ENCODE measurements at regions not wholly inside any gene's neighbourhood (a gene's known extent, or its start where the extent isn't known, plus 50 kb on each side); places are given as distances from the start of the nearest gene placed in this dataset.

- no peaks in the 10 kb centered on the region for H3K4me1 Mint-ChIP-seq
- no peaks in the 10 kb centered on the region for H3K9me3 ChIP-seq (ENCODE audit: control extremely low read depth in 1 of 3, control insufficient read depth in 2 of 3, insufficient read depth in 1 of 3, low read length in 2 of 3)
- H3K9ac ChIP-seq (ENCODE audit: low read length): no peak overlapping the region
- no peak for ATAC-seq (ENCODE audit: low read depth)
- intact Hi-C loops (cut with micrococcal nuclease): no loop called here
- H3K27me3 Mint-ChIP-seq: no peaks in the 10 kb centered on the region
- DNase-seq: no peak
- no peak overlapping the region for H3K4me3 ChIP-seq (ENCODE audit: control extremely low read depth in 1 of 5, extremely low read depth in 1 of 5, insufficient read depth in 1 of 5, low read depth in 2 of 5, low read length in 4 of 5)
- no peak overlapping the region for H3K27ac ChIP-seq (ENCODE audit: low read length in 2 of 2)
- H4K20me1 ChIP-seq (ENCODE audit: control insufficient read depth, insufficient read depth, low read length, poor library complexity, severe bottlenecking): no peaks in the 10 kb centered on the region
- no peak overlapping the region for H3K27ac Mint-ChIP-seq
- 100% methylated on average over 2 of the region's 3 CpGs for WGBS (ENCODE audit: insufficient coverage)
- H3K9me3 Mint-ChIP-seq (ENCODE audit: insufficient read depth): no peaks in the 10 kb centered on the region
- H3K4me3 Mint-ChIP-seq: no peak overlapping the region
- ChIA-PET POLR2A (no interaction called here), CTCF (no interaction called here)
- no peaks in the 10 kb centered on the region for H3K27me3 ChIP-seq (replicated peaks in 1 of 4; ENCODE audit: control extremely low read depth in 1 of 4, control insufficient read depth in 3 of 4, insufficient read depth in 4 of 4, low read length in 3 of 4)
- H2AFZ ChIP-seq (ENCODE audit: insufficient read depth, low read depth, low read length, poor library complexity, severe bottlenecking): no peak overlapping the region
- no peak overlapping the region for H3K4me2 ChIP-seq (replicated peaks; ENCODE audit: low read depth, low read length, poor library complexity, severe bottlenecking)
- H3K4me1 ChIP-seq (ENCODE audit: control insufficient read depth in 2 of 2, insufficient read depth in 2 of 2, low read length in 2 of 2): no peaks in the 10 kb centered on the region
- no peaks in the 10 kb centered on the region for H3K79me2 ChIP-seq (ENCODE audit: control insufficient read depth, insufficient read depth, low read length)
- TF ChIP-seq EZH2 (IDR thresholded peaks at IDR 0.05; ENCODE audit: borderline replicate concordance, insufficient read depth, low read depth, low read length, poor library complexity, severe bottlenecking): no peak
- TF ChIP-seq, protein P1, sequence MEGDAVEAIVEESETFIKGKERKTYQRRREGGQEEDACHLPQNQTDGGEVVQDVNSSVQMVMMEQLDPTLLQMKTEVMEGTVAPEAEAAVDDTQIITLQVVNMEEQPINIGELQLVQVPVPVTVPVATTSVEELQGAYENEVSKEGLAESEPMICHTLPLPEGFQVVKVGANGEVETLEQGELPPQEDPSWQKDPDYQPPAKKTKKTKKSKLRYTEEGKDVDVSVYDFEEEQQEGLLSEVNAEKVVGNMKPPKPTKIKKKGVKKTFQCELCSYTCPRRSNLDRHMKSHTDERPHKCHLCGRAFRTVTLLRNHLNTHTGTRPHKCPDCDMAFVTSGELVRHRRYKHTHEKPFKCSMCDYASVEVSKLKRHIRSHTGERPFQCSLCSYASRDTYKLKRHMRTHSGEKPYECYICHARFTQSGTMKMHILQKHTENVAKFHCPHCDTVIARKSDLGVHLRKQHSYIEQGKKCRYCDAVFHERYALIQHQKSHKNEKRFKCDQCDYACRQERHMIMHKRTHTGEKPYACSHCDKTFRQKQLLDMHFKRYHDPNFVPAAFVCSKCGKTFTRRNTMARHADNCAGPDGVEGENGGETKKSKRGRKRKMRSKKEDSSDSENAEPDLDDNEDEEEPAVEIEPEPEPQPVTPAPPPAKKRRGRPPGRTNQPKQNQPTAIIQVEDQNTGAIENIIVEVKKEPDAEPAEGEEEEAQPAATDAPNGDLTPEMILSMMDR (IDR thresholded peaks at IDR 0.05): no peak
- no peaks in the 10 kb centered on the region for H3K36me3 ChIP-seq (replicated peaks in 1 of 2; ENCODE audit: control extremely low read depth in 1 of 2, control insufficient read depth in 1 of 2, extremely low read depth in 1 of 2, insufficient read depth in 2 of 2, low read length in 1 of 2)
Observed at GRCh38 chr5:103624675-103625074, 62.1 kb upstream of the NUDT12 start.

- no peaks in the 10 kb centered on the region for H3K27me3 ChIP-seq (replicated peaks in 1 of 4; ENCODE audit: control extremely low read depth in 1 of 4, control insufficient read depth in 3 of 4, insufficient read depth in 4 of 4, low read length in 3 of 4)
- no peaks in the 10 kb centered on the region for H3K9me3 ChIP-seq (ENCODE audit: control extremely low read depth in 1 of 3, control insufficient read depth in 2 of 3, insufficient read depth in 1 of 3, low read length in 2 of 3)
- no peaks in the 10 kb centered on the region for H4K20me1 ChIP-seq (ENCODE audit: control insufficient read depth, insufficient read depth, low read length, poor library complexity, severe bottlenecking)
- intact Hi-C loops (cut with micrococcal nuclease): no loop called here
- no peak overlapping the region for H3K4me3 Mint-ChIP-seq
- H3K79me2 ChIP-seq (ENCODE audit: control insufficient read depth, insufficient read depth, low read length): no peaks in the 10 kb centered on the region
- POLR2A ChIA-PET: no interaction called here
- H3K27me3 Mint-ChIP-seq: no peaks in the 10 kb centered on the region
- WGBS (ENCODE audit: insufficient coverage): 100% methylated on average over 2 of the region's 2 CpGs
- CTCF ChIA-PET: no interaction called here
- H3K9ac ChIP-seq (ENCODE audit: low read length): no peak overlapping the region
- TF ChIP-seq EZH2 (IDR thresholded peaks at IDR 0.05; ENCODE audit: borderline replicate concordance, insufficient read depth, low read depth, low read length, poor library complexity, severe bottlenecking): no peak
- TF ChIP-seq, protein P1 (IDR thresholded peaks at IDR 0.05): no peak
- H3K36me3 ChIP-seq (replicated peaks in 1 of 2; ENCODE audit: control extremely low read depth in 1 of 2, control insufficient read depth in 1 of 2, extremely low read depth in 1 of 2, insufficient read depth in 2 of 2, low read length in 1 of 2): no peaks in the 10 kb centered on the region
- DNase-seq: no peak
- no peaks in the 10 kb centered on the region for H3K4me1 Mint-ChIP-seq
- H3K4me3 ChIP-seq (ENCODE audit: control extremely low read depth in 1 of 5, extremely low read depth in 1 of 5, insufficient read depth in 1 of 5, low read depth in 2 of 5, low read length in 4 of 5): no peak overlapping the region
- no peak overlapping the region for H3K4me2 ChIP-seq (replicated peaks; ENCODE audit: low read depth, low read length, poor library complexity, severe bottlenecking)
- H3K27ac Mint-ChIP-seq: no peak overlapping the region
- ATAC-seq (ENCODE audit: low read depth): no peak
- no peaks in the 10 kb centered on the region for H3K9me3 Mint-ChIP-seq (ENCODE audit: insufficient read depth)
- H2AFZ ChIP-seq (ENCODE audit: insufficient read depth, low read depth, low read length, poor library complexity, severe bottlenecking): no peak overlapping the region
- H3K4me1 ChIP-seq (ENCODE audit: control insufficient read depth in 2 of 2, insufficient read depth in 2 of 2, low read length in 2 of 2): no peaks in the 10 kb centered on the region
- no peak overlapping the region for H3K27ac ChIP-seq (ENCODE audit: low read length in 2 of 2)
Observed at GRCh38 chr5:103624035-103624480, 61.5 kb upstream of the NUDT12 start.
